GM21717 (cell line): ENCODE measurements at regions not wholly inside any gene's neighbourhood (a gene's known extent, or its start where the extent isn't known, plus 50 kb on each side); places are given as distances from the start of the nearest gene placed in this dataset.
A peak's percentile ranks its signal among the peaks of the same experiment; 100 is the strongest.
"Not testable (repeated sequence)": the region's sequence is repeated elsewhere in the genome, so short reads cannot be mapped to it uniquely, and the experiment has no call there.

Experiments used
- ATAC-seq: cut with Tn5 transposase; IDR thresholded peaks from one replicate; pipeline ENCODE4 v1.9.1; 2021; ENCODE audit warnings: mild to moderate bottlenecking, moderate library complexity; ENCODE audit not compliant: unreplicated experiment

- ATAC-seq: no peak
Observed at GRCh38 chr2:64742678-64743077, 89.0 kb upstream of the SERTAD2 start.

DNA sequence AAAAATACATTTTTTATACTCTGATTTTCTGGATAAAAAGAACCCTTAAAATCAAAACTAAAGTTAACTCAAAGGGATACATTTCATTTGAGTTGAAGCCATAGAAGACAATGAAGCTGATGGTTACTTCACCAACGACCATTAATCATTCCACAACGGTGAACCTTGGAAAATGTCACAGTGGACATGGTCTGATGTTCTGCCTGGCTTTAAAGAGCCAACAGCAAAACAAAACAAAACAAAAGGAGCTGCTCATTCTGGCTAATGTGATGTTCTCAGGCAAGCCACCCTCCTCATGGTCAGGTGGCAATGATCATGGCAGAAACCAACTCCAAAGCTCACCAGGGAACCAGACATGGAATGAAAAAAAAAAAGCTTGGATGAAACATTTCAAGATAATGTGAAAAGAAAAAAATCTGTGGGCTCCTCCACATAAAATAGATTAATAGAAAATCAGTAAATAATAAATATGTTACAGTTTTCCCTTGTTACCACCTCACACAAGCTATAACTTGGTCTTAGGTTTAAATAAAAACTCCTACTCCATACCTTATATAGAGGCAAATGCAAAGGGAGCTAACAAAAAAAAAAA lies 90.1 kb upstream of the SERTAD2 start:
- ATAC-seq: no peak

GRCh38 chr2:64745562-64745961 lies 91.8 kb upstream of the SERTAD2 start:
- no peak for ATAC-seq

DNA sequence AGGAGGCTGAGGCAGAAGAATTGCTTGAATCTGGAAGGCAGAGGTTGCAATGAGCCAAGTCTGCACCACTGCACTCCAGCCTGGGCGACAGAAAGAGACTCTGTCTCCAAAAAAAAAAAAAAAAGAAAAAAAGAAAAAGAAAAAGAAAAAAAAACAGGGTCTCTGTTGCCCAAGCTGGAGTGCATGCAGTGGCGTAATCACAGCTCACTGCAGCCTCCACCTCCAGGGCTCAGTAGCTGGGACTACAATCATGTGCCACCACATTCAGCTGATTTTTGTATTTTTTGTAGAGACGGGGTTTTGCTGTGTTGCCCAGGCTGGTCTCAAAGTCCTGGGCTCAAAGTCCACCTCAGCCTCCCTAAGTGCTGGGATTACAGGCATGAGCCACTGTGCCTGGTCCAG lies 94.0 kb upstream of the SERTAD2 start:
- not testable (repeated sequence) for ATAC-seq

- no peak for ATAC-seq
Observed at GRCh38 chr2:64748147-64748546, 94.4 kb upstream of the SERTAD2 start.

- ATAC-seq: no peak
Observed at GRCh38 chr2:64748561-64748960, 94.8 kb upstream of the SERTAD2 start.

DNA sequence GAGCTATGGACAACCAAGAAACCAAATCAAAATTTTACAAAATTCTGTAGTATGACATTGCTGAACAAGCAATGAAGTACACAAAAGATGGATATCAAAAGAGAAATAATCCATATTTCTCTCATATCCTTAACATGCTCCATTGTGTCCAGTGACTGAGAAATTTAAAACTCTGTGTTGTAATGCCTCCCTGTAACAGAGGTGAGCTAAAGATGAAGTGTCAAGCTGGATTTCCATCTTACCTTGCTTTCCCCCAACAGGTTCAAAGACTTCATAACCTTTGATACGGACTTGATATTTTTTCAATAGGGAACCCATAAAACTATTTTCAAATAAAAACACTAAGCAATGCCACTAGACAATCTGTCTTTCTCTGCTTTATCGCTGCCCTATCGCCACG lies 95.7 kb upstream of the SERTAD2 start:
- no peak for ATAC-seq

- no peak for ATAC-seq
Observed at GRCh38 chr2:64750001-64750816, 96.5 kb upstream of the SERTAD2 start.

DNA sequence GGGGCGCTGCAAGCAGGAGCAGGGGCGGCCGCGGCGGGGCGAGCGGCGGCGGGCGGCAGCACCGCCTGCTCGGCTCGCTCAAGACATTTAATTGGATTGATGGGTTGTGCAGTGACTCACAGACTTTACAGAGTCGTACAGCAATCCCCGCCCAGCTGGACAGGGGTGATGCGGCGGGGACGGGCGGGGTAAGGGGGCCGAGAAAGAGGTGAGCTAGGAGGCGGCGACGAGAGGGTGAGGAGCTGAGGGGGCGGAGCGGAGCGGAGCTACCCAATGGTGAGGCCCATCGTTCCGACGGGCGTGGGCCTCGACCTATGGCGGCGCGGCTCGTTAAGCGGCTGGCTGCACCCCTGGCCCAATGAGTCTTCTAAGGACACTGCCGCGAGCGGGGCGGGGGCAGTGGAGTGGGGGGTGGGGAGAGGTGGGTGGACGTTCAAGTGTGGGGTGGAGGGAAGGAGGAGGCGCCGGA lies 97.1 kb upstream of the SERTAD2 start:
- peak; percentile 88 for ATAC-seq

GRCh38 chr2:64751286-64752260 lies 97.9 kb upstream of the SERTAD2 start:
- ATAC-seq: peak; percentile 84

GRCh38 chr2:64753399-64753798 lies 99.7 kb upstream of the SERTAD2 start:
- ATAC-seq: no peak

DNA sequence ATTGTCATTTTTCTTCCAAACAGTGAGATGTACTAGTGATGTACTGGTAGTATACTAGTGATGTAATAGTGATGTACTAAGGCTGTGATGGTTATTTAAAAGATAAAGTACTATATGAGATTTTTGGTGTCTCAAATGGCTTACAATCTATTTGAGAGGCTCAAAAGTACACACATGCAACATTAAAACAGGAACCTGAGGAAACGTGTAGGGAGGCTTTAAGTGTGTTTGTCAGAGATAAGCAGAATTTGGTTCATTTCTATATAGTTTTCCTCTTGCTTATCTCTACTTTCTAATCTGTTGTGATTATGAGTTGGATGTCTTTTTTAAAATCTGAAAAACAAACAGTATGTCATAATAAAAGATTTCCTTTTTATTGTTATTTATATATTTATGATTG lies 100.9 kb upstream of the SERTAD2 start:
- no peak for ATAC-seq

DNA sequence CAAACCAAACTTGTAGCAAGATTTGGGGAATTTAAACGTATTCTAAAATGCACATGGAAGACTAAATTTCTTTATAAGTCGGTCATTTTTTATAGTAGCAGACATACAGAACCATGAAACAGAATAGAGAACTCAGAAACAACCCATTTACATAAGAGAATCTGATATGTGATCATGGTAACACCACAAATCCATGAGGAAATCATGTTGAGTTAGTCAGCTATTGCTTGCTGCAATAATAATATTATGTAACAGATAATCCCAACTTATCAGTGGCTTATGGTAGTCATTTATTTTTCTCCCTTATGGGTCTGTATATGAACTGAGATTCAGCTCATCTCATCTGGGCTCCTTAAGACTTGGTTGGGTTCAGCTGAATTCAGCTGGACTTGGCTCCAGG lies 103.4 kb upstream of the SERTAD2 start:
- no peak for ATAC-seq

DNA sequence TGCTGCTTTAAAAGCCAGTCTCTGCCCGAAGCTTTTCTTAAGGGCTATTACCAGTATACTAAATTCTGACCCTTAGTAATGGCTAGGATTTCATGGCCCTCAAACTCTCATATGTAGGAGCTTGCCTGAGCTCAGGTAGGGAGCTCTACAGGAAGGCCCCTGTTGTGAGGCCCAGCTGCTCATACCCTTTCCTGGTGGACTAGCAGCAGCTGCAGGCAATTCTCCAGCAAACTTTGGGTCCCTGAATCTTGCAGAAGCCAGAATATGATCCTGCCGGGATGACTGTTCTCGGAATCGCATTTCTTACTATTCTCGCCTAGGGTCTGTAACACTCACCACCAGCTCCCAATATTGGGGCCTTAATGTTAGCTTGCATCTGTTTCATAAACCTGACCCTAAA lies 106.4 kb upstream of the SERTAD2 start:
- ATAC-seq: no peak

- ATAC-seq: no peak
Observed at GRCh38 chr2:64762301-64762997, 108.7 kb upstream of the SERTAD2 start.

- no peak for ATAC-seq
Observed at GRCh38 chr2:64763126-64763525, 109.4 kb upstream of the SERTAD2 start.

DNA sequence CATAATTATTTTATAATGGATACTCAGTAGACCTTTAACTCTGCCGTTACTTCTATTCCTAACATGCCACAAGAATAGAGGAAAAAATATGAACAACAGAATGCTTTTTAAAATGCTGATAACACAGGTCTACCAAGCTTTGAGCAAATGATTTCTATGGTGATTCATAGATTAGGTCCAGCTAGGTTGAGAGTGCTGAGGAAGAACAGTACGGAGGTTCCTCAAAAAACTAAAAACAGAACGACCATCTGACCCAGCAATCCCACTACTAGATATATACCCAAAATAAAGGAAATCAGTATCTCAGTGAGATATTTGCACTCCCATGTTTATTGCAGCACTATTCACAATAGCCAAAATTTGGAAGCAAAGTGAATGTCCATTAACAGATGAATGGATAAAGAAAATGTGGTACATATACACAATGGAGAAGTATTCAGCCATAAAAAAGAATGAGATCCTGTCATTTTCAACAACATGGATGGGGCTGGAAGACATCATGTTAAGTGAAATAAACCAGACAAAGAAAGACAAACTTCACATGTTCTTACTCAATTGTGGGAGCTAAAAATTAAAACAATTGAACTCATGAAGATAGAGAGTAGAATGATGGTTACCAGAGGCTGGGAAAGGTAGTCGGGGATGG lies 111.6 kb upstream of the SERTAD2 start:
- no peak for ATAC-seq

GRCh38 chr2:64766841-64767669 lies 113.3 kb upstream of the SERTAD2 start:
- ATAC-seq: no peak
